DMS53 (cell line): ENCODE measurements at regions not wholly inside any gene's neighbourhood (a gene's known extent, or its start where the extent isn't known, plus 50 kb on each side); places are given as distances from the start of the nearest gene placed in this dataset.
"Not testable (repeated sequence)": the region's sequence is repeated elsewhere in the genome, so short reads cannot be mapped to it uniquely, and the experiment has no call there.

ENCODE experiments used
- DNase-seq: peaks from one replicate; lab custom pipeline; 2025; lab: John Stamatoyannopoulos, UW

GRCh38 chr9:79087133-79087532, 484.6 kb upstream of the TLE4 start:
- no peak for DNase-seq

- DNase-seq: no peak
These were observed 482.7 kb upstream of the TLE4 start for GRCh38 chr9:79089054-79089560.

DNA sequence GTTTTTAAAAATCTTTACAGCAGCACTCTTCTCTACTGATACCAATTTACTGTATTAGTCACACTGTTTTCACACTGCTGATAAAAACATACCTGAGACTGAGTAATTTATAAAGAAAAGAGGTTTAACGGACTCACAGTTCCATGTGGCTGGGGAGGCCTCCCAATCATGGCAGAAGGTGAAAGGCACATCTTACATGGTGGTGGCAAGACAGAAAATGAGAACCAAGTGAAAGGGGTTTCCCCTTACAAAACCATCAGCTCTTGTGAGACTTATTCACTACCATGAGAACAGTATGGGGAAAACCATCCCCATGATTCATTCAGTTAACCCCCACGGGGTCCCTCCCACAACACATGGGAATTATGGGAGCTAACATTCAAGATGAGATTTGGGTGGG, 481.9 kb upstream of the TLE4 start:
- DNase-seq: not testable (repeated sequence)

GRCh38 chr9:79103257-79103656, 468.5 kb upstream of the TLE4 start:
- DNase-seq: peak; percentile 18

GRCh38 chr9:79104216-79104615, 467.5 kb upstream of the TLE4 start:
- DNase-seq: no peak

- DNase-seq: no peak
These were observed 466.8 kb upstream of the TLE4 start for GRCh38 chr9:79104951-79105350.

- DNase-seq: no peak
These were observed 463.7 kb upstream of the TLE4 start for GRCh38 chr9:79107911-79108676.

DNA sequence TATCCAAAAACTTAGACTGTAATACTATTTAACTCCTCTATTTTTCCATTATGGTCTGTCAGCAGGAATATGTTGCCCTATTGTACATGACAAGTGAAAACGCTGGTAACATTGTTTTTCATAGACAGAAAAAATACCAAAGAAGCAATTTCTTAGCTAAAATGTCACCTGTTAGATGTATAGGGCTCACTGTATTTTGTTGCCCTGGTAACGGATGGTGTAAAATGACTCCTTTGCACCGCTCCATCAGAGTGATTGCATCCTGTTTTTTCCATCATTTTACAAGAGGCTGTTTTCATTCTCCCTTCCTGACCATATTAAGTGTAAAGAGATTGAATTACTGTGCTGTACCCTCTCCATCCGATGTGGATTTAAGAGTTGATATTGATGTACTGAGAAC, 460.1 kb upstream of the TLE4 start:
- no peak for DNase-seq

DNA sequence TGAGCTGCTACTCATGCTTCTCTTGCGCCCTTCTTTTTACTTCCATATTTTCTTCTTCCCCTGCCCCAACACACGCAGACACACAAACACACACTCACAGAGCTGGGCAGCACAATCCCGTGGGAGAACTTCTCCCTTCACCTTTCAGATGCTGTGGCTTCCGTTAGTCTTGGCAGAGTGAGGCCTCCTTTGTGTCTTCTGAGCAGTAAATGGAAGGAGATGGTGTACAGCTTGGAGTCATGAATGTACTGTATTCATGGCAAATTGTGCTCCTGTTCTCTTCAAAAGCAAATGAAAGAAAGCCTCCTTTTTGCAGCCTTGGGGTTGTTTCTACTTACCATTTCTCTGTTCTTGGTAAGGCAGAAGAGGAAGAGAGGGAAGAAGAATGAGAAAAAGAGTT, 456.6 kb upstream of the TLE4 start:
- no peak for DNase-seq

DNA sequence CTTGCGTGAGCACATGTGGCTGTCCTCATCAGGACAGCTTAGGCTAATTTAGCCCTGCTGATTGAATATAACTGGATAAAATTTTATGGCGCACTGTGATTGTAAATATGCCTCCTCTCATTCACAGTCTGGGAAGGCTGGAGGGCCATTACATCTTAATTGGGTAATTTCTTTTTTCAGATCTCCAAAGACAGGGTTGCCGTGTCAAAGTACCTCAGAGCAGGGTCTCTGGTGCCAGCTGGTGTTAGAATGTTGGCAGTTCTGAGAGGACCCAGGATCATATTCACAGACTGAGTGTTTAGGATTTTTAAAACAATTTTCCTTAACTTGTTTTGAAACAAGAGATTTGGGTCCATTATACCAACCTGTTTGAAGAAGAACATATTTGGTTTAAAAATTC, 455.7 kb upstream of the TLE4 start:
- DNase-seq: no peak

DNA sequence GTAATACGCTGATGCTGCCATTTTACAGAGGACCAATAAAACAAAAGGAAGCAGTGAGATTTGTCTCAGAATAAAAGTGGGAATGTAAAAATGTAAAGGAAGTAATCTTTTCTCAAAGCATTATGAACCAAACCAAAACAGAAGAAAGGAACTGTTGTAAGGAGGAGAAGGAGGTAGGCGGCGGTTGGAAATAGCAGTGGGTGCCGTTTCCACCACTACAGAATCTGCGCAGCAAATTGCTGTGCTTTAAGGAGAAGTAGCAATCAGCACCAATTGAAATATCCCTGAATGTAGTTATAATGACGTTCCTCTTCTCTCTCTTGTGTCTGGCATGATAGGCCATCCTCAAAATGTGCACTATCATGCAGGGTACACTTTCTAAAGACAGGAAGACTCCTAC, 455.1 kb upstream of the TLE4 start:
- no peak for DNase-seq

DNA sequence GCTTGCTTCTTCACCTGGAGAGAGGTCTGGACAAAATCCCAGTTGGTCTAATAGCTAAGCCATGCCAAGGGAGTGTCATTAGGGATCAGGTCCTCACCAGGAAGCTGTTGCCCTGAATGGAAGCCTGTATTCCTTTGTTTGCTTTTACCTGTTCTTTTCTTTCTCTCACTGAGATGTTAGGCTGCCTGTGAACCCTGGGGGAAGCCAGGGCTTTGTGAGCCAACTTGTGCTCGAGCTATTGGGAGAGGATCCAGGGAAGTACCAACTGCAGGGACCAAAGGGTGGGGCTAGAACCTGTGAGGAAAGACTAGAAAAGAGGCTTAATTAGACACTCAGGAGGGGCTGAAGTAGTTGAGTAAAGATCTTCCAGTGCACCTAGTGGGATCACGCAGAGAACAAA, 451.2 kb upstream of the TLE4 start:
- no peak for DNase-seq

- DNase-seq: no peak
These were observed 450.8 kb upstream of the TLE4 start for GRCh38 chr9:79120941-79121340.

- DNase-seq: no peak
These were observed 448.4 kb upstream of the TLE4 start for GRCh38 chr9:79123415-79123814.

DNA sequence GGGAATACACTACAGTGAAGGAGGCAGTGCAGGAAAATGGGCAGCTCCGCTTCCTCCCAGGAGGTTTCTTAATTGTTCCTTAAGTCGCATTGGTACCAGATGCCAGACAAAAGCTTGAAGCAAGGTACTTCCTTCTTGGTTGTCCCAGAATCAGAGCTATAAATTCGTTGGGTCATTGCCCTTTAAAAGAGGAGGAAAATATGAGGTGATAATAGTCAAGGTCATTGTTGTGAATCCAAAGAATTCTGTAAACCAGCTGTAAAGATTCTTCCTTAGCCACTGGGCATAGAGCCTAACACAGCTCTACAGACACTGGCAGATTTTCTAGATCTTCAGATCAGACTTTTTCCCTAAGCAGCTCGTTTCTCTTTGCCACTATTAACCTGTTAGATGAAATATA, 444.1 kb upstream of the TLE4 start:
- no peak for DNase-seq

DNA sequence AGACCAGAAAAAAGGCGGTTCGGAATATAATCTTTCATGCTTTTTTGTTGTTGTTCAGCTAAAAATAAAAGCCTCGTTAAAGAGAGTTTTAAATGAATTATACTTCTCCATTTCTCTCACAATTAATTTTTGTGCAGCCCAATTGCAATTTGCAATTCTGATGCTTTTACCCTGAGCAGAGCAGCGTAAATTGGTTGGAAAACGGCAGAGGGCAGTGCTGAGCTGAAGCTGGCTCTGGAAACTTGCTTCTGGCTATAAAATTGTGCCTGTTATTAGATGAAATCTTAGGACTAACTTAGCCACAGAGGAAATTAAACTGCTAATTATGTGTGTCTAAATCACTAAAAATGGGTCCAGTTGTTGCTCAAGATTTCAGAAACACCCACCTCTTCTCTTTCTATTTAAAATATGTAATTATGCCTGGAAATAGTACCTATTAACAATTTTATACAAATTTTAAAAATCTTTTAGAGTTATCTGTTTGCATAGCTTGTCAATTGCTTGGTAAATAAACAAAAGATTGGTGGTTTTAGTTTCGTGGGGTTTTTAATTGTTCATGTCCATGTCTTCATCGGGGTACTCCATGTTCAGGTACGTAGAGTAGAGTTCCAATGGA, 441.8 kb upstream of the TLE4 start:
- peak; percentile 59 for DNase-seq

DNA sequence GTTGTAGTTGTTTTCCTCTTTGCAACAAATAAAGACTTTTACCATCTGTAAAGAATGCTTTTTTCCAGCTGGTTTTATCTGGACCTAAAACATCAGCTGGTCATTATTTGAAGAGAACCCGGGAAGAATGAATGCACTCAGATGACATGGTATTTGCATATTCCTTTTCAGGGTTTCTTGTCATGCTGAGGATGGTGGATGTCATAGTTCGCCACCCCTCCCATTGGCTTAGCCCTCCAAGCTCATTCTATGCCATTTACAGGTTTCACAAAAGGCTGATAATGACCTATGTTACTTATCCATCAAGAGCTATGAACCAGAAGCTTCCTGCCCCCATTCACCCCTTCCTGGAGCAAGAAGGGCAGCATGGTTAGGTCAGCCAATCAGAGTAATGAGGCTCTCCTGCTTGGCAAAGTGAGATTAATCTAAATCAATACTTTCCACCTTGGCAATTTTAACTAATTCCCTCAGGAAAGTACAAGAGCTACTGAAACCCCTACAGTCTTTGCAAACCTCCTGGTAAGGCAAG, 440.5 kb upstream of the TLE4 start:
- no peak for DNase-seq

DNA sequence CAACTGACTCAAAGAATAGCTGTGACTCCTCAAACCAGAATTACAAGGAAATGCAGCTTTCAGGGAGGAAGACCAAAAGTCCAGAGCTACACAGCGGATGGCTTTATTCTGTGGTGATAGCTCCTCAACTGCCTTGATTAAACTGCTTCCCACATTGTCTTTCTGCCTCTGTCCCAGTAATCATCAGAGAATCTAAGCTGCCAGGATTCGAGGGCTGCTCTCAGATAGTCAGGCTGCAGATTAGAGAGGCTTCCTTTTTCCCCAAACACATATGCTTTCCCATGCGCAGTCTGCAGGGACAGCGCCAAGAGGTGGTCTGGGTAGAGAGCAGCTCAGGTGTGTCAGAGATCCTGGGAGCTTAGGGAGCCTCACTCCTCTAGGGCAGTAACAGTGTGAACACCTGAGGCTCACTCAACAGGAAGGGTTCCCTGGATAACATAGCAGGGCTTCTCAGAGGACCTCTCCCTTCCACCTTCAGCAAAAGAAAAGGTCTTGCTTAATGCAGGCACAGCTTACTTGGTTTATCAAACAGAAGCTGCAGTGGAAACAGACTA, 439.9 kb upstream of the TLE4 start:
- no peak for DNase-seq

DNA sequence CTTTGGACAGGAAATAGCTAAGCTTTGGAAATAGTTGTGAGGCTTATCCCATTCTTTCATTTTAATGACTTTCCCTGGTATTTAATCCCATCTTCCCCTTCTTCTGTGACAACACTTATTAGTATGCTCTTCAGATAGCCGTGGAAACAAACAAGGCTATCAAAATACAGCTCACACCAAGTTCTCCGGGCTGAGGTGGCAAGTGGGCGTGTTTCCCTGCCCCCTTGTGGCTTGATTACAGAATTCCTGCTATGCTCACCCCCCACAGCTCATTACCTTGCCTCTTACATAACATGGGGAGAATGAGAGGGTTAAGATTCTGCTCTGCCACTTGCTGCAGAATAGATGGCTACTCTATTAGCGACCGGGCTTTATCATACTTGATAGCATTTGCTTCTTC, 437.1 kb upstream of the TLE4 start:
- peak; percentile 31 for DNase-seq

GRCh38 chr9:79135681-79136415, 435.9 kb upstream of the TLE4 start:
- no peak for DNase-seq

GRCh38 chr9:79140751-79141150, 431.0 kb upstream of the TLE4 start:
- DNase-seq: peak; percentile 18

- no peak for DNase-seq
These were observed 428.6 kb upstream of the TLE4 start for GRCh38 chr9:79143211-79143610.
